OCI-LY1 (cell line): ENCODE measurements at regions not wholly inside any gene's neighbourhood (a gene's known extent, or its start where the extent isn't known, plus 50 kb on each side); places are given as distances from the start of the nearest gene placed in this dataset.

ENCODE experiments used
- EZH2 ChIP-seq: fragments of 200-600 bp; sonication (generic), shearing (Covaris generic); IDR thresholded peaks from 2 replicates; pipeline ENCODE4 v1.8.0; 2017; ENCODE audit warnings: borderline replicate concordance, mixed run types, mild to moderate bottlenecking, antibody characterized with exemption, low read length, moderate library complexity, mixed read lengths
- TF ChIP-seq, protein P1 (sequence below): fragments of 200-600 bp; sonication (generic), shearing (Covaris generic); IDR thresholded peaks from 2 replicates; pipeline ENCODE4 v1.5.1; 2017; ENCODE audit warnings: mild to moderate bottlenecking, antibody characterized with exemption, low read length, moderate library complexity, mixed read lengths

DNA sequence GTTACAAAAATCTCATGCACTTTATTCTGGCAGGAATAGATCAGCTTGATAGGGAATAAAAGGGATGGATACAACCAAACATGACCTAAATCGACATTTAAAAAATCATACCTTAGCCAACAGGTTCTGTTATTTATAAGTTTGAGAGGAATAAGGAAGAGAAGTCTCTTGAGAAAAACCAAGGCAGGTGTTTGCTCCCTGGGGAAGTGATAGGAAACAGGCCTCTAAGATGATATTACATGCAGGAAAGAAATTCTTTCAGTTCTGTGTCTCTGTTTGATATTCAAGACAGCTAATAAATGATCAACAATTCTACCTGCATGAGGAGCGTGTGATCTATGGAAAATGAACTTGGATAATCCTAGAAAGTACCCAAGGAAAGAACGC is 184.8 kb upstream of the ZEB2 start:
- no peak for TF ChIP-seq EZH2
- TF ChIP-seq, protein P1, sequence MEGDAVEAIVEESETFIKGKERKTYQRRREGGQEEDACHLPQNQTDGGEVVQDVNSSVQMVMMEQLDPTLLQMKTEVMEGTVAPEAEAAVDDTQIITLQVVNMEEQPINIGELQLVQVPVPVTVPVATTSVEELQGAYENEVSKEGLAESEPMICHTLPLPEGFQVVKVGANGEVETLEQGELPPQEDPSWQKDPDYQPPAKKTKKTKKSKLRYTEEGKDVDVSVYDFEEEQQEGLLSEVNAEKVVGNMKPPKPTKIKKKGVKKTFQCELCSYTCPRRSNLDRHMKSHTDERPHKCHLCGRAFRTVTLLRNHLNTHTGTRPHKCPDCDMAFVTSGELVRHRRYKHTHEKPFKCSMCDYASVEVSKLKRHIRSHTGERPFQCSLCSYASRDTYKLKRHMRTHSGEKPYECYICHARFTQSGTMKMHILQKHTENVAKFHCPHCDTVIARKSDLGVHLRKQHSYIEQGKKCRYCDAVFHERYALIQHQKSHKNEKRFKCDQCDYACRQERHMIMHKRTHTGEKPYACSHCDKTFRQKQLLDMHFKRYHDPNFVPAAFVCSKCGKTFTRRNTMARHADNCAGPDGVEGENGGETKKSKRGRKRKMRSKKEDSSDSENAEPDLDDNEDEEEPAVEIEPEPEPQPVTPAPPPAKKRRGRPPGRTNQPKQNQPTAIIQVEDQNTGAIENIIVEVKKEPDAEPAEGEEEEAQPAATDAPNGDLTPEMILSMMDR = no peak
